HG02588 (cell line): ENCODE measurements at regions not wholly inside any gene's neighbourhood (a gene's known extent, or its start where the extent isn't known, plus 50 kb on each side); places are given as distances from the start of the nearest gene placed in this dataset.
"Not testable (repeated sequence)": the region's sequence is repeated elsewhere in the genome, so short reads cannot be mapped to it uniquely, and the experiment has no call there.

Experiments
- ATAC-seq: cut with Tn5 transposase; IDR thresholded peaks from one replicate; pipeline ENCODE4 v1.9.1; 2021; ENCODE audit warnings: mild to moderate bottlenecking, moderate library complexity; ENCODE audit not compliant: unreplicated experiment

DNA sequence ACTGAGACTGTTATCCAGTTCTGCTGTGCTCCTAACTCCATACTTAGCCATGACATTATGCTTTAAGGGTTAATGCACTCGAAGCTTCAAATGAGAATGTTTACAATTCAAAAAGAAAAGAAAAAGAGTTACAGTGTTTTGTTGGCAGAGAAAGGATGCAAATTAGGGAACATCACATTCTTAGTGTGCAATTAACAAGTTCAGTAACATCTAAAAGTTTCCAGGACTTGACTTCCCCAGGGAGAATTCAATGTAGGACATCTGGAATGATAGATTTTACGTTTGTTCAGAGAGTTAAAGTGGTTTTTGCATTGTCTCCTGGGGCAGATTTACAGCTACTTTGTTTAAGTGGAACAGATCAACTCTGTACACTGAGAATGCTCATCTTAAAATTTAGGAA, 525.2 kb downstream of the LIG4 start:
- no peak for ATAC-seq

DNA sequence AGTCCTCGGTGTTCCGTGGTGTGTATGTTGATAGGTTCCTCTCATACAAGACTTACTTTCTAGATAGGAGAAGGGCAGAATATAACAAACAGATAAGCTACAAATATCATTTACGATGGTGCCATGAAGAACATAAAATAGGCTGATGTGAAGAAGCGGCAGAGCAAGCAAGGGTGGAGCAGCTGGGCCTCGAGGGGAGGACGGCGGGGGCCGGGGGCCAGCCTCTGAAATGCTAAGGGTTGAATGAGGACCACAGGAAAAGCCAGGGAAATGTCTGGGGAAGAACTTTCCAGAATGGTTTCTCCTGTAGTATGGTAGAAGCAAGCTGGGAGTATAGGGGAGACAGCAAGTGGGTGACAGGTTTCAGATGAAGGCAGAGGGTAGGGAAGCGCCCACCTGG, 529.5 kb downstream of the LIG4 start:
- ATAC-seq, result no peak

DNA sequence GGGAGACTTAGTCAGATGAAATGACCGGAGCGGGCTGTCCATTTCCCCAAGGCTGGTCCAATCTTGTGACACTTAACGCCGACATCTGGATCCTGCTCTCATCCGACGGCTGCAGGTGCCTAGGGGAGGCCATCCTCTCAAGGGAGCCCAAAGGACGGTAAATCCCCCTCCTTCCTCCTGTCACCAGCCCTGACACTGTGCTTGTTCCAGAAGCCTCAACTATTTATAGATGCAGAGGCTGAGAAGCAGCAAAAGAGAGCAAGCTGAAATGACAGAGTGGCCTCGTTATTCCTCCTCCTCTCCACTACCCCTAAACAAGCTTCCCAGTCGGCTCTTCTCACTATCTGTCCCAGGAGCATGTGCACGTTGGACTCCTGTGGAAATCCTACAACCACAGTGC, 533.7 kb downstream of the LIG4 start:
- no peak for ATAC-seq

DNA sequence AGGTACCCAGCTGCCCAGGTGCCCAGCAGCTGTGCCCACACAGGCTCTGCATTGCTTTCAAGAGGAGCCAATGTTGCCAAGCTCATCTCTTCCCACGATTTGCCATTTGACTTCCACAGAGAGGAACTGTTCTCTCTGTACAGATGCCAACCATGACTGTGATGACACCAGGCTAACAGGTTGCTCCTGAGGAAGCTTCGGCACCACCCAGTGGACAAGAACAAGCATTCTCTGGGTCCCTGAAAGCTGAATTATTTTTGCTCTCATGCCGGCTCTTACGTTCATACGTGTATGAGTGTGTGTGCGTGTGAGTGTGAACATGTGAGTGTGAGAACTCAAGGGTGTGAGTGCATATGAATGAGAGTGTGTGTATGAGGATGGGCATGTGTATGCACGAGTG, 535.2 kb downstream of the LIG4 start:
- ATAC-seq, result no peak

DNA sequence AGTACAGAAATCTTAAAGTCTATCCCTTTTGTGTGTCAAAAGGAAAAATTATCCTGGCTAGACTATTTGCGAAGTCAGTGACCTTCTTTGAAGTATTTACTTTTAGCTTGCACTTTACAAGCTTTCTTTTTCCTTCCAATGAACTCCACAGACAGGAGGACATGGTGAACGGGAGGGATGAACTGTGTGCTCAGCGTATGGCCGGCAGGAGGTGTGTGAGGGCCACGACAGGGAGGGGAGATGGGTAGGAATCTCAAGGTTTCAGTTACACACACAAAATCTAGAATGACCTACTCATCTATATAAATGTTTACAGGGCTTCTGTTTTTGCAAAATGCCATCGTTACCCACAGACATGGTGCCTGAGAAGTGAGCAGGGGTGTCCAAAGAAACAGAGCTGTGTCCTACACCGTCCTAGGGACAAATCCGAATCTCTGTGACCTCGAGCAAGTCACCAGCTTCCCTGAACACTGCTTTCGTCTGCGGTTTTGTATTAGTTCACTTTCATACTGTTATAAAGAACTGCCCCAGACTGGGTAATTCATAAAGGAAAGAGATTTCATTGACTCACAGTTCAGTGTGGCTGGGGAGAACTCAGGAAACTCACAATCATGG, 537.2 kb downstream of the LIG4 start:
- no peak for ATAC-seq

DNA sequence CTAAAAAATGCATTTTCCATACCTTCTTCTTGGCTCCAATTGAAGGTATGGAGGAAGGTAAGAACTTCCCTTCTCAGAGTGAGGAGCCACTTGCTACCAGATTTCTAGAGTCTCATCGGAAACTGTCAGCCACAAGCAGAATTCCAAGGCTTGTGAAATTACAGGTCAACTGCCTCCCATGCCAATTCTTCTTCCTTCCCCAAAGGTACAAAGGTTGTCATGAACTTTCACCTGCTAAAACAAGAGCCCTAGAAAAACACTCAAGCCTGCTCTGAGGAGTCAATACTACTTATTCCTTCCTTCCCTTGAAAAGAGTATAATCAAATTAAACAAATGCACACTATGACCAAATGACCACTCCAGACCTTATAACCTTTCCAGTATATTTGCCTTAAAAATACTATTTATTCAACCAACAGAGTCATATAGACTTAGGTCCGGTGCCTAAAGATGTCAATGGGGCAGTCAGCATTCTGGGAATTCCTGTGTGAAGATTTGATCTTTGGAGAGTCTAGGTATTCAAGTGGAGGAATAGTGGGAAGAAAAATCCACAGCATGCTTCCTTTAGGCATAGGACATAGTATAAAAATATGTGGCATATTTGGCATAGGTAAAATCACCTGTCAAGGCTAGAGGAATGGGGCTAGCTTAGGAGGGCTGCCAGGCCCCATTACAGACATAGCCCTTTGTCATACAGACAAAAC, 539.3 kb downstream of the LIG4 start:
- no peak for ATAC-seq

DNA sequence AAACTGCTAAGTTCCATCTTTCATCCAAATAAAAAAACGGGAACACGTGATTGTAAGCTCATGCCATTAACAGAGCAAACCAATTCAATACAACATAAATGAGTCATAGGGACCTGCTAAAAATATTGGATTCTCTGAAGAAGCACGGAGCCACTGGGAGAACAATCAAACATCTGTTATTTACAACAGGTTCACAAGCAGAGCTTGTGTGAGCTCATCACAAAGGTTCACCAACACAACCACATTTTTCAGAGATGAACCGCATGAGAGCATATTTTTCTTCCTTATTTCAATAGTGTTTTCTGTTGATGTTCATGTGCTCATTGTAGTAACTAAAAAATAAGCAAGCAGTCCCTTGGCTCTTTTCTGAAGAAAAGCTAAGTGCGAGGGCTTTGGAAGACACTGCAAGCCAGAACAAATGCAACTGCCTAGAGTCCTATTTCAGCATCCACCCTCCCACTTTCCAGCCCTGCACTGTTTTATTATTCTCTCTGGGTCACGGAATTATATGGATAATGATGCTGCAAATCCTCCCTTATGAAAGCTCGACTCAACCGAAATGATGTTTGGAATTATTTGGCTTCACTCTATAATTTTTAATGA, 545.8 kb downstream of the LIG4 start:
- no peak for ATAC-seq

DNA sequence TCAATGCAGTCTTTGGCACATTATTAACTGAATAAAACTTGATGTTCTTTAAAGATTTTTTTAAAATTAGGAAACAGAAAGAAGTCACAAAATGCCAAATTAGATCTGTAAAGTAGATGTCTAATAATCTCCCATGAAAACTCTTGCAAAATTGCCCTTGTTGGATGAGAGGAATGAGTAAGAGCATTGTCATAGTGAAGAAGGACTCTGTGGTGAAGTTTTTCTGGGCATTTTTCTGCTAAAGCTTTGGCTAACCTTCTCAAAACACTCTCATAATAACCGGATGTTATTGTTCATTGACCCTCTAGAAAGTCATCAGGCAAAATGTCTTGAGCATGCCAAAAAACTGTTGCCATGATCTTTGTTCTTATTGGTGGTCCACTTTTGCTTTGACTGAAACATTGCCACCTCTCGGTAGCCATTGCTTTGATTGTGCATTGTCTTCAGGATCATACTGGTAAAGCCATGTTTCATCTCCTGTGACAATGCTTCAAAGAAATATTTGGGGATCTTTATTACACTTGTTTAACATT, 549.3 kb downstream of the LIG4 start:
- ATAC-seq, result no peak

DNA sequence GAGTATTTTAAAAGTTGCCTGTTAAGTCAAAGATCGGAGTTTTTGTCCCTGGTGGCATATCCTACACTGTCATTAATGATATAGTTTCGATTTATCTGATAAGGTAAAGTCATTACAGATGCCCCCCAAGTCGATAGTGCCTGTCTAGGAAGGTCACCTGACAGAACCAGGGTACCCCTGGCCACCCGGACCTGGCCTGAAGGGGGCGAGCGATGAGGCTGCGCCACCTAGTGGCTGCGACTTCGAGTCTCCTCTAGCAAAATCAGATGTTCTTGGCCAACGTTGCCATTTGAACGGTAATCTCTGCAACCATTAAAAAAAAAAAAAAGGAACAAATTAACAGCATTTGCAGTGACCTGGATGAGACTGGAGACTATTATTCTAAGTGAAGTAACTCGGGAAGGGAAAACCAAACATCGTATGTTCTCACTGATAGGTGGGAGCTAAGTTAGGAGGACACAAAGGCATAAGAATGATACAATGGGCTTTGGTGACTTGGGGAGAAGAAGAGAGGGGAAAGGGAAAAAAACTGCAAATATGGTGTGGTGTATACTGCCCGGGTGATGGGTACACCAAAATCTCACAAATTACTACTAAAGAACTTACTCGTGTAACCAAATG, 565.1 kb downstream of the LIG4 start:
- peak; percentile 66 for ATAC-seq

DNA sequence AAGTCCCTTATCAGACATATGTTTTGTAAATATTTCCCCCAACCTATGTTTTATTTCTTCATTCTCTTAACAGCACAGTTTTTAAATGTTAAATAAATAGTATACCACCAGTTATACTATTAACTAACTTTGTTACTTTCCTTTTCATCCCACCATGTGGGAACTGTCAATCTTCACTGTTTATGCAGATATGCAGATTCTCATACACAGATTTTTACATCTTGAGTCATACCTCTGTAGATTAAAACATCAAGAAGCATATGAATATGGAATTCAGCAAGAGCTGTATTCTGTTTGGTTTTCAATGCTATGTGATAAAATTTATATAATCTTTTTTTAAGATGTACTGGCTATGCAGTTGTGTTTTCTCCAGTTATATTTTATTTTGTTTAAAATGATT, 566.3 kb downstream of the LIG4 start:
- no peak for ATAC-seq

DNA sequence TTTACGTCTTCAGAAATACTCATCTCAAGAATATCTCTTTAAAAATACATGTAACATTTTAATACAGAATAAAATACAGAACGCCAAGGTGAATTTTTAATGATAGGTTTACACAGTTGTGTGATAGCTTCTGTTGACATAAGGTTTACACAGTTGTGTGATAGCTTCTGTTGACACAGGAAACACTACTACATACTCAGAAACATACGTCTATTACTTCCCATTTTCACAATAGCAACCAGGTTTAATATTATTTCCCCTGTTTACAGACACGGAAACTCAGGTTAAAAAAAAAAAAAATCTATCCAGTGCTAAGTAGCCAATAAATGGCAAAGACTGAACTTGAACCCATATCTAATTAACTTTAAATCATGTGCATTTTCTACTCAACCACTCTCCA, 571.2 kb downstream of the LIG4 start:
- ATAC-seq, result no peak

DNA sequence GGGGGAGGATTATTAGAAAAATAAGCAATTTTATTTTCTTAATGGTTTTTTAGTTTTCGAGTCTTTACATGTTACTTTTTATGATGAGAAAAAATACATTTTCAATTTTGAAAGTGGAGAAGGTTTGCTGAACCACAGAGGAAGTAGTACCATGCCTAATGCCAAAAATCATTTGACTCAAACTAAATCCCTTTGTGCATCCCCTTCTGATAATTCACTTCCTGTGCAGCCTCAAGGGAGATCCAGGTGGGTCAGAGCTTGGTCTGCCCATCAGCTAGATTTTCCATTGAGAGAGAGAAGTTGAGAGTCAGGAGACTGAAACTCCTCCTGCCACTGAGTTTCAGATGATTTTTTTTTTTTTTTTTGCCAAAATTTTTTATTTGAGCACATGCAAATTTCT, 571.7 kb downstream of the LIG4 start:
- no peak for ATAC-seq

DNA sequence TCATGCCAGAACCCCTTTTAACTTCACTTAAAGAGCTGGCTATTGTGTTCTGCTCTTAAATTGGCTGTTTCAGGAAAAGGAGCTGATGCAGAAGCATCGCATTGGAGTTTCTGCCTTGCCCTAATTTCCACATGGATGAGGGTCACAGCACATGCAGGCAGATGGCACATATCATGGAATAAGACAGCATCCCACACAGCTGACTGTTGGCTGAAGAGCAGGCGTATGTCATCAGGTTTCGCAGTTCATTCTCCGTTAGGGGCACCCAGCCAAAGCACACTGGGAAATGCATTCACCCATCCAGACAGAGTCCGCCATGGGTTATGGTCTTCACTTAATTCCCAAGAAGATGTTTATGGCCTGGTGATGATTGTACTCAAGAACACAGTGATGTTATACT, 572.5 kb downstream of the LIG4 start:
- ATAC-seq, result no peak

DNA sequence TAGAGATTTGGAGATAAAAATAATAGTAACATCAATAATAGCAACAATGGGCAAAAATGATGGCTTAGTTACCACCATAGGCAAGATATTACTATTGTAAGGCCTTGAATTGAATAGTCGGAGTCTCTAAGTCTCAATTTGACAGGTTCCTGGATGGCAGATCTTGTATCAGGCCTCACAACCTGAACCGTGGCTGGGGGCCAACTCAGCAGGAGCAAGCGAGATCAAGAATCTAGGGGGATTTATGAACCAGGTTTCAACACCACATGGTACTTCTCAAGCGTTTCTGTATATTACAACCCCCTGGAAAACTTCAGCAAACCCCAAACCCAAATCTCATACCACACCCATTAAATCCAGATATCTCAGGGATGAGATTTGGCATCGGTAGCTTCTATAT, 573.8 kb downstream of the LIG4 start:
- ATAC-seq, result no peak

DNA sequence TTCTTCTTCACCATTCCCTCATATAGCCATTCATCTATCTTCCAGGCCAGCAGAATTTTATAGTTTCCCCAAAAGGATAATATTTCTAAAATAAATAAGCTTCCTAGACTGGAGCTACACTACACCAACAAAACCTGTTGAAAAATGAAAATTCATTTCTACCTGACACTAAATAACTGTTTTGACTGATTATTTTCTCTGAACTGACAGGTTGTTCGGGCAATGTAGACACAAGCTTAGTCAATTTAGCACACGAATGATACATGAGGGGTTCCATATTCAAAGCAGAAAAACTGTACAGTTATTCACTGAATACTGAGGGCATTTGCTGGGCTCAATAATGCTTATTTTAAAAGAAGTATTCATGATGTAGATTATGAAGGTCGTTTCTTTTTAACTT, 589.7 kb downstream of the LIG4 start:
- no peak for ATAC-seq

DNA sequence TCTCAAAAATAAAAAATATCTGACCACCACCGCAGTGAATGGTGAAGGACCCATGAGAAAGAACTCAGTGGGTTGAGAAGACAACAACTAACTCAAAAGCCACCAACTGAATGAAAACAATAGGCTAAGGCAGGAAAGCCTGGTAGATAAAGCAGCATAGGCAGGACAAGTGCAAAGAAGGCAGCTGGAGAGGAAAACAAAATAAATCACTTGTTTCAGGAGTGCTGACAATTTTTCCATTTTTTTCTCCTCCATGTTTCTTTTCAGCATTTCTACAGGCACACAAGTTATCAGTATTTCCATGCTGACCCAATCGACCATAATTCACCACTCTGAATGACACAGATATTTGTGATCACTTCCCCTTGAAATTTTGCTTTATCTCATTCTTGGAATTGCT, 597.8 kb downstream of the LIG4 start:
- ATAC-seq, result no peak

DNA sequence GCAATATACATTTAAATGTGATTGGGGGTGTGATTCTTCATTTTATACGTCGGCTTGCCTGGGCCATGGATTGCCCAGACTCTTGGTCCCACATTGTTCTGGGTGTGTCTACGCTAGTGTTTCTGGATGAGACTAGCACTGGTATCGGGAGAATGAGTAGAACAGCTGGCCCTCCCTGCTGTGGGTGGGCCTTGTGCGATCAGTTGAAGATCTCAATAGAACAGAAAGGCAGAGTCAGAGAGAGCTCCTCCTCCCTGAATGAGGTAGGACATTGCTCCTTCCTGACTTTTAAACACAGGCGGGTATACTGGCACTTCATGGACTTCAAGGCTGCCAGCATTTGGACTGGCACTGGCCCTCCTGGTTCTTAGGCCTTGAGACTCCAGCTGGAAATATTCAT, 603.0 kb downstream of the LIG4 start:
- no peak for ATAC-seq

DNA sequence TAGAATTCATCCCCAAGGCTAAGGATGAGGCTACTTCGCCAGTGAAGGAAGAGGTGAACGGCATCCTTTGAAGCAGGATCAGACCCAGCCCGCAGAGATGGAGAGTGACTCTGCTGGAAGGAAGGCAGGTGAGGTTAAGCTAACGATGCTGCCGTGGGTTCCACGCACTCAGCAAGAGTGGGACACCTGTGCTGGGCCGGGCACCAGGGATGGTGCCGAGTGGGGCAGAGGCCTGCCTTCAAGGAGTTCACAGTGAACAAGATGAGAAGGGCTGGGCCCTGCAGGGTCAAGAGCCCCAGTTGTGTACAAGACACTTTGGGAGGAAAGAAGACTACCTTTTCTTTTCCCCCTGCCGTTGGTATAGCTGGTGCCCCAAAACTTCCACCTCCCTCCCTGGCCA, 606.6 kb downstream of the LIG4 start:
- no peak for ATAC-seq

DNA sequence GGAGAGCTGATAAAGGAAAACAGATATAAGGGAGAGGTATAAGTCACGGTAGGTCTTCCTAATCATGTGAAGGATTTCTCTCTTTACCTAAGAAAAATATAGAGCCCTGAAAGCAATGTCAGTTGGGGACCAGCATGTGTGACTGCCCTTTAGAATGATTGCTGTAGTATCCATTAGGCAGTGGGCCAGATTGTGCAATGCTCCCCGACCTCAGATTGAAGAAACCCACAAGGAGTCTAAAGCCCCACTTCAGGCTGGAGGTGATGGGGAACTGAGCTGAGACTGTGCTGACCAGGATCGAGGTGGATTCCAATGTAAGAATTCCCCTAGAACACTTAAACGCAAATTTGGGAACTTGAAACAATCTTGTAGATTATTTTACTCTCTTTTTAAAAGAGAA, 614.4 kb downstream of the LIG4 start:
- no peak for ATAC-seq

DNA sequence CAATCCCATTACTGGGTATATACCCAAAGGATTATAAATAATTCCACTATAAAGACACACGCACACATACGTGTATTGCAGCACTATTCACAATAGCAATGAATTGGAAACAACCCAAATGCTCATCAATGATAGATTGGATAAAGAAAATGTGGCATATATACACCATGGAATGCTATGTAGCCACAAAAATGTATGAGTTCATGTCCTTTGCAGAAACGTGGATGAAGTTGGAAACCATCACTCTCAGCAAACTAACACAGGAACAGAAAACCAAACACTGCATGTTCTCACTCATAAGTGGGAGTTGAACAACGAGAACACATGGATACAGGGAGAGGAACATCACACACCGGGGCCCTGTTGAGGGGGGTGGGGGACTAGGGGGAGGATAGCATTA, 619.0 kb downstream of the LIG4 start:
- not testable (repeated sequence) for ATAC-seq

DNA sequence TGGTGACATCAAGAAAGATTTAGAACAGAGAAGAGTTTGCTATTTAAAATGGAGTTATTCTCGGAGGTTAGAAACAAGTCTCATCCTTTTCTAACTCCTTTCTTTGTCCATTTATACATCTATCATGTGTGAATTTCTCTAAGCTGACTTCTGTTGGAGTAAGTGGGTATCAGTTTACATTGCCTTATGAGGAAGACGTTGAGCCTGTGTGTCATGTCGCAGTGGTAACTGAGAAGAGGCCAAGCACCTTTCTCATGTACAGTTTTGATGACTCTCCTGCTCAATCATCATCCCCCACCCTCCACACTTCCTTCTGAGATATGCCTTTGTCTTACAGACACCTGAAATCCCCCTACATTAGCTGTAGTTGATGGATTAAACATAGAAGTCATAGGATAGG, 624.8 kb downstream of the LIG4 start:
- no peak for ATAC-seq

DNA sequence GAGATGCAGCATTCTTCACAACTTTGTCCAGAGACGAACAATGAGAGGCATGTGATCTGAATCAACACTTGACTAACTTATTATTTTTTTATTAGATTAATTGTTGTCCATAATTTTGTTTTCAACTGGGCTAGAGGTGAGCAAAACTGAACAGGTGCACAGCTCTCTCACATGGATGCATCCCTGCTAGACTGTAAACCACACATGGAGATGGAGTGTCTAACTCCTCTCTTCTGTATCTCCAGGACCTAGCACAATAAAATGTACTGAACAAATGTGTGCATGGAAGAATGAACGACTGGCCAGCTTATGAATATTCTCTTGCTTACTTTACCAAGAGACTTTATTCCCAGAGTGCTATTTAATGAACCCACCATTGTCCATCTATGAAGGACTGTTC, 627.7 kb downstream of the LIG4 start:
- no peak for ATAC-seq
